KOPT-K1 (cell line): ENCODE measurements at regions not wholly inside any gene's neighbourhood (a gene's known extent, or its start where the extent isn't known, plus 50 kb on each side); places are given as distances from the start of the nearest gene placed in this dataset.

ENCODE experiments used
- H3K27ac ChIP-seq: fragments of 200-600 bp; sonication (generic); 2 replicates; pipeline ENCODE4 v1.5.1; 2016; ENCODE audit warnings: antibody characterized with exemption, mild to moderate bottlenecking, low read depth, low read length; ENCODE audit not compliant: poor library complexity, severe bottlenecking
- H3K36me3 ChIP-seq: fragments of 200-600 bp; sonication (generic); 2 replicates; pipeline ENCODE4 v1.5.1; 2017; ENCODE audit warnings: antibody characterized with exemption, mild to moderate bottlenecking, low read length, moderate library complexity; ENCODE audit not compliant: insufficient read depth
- H3K9me3 ChIP-seq: fragments of 200-600 bp; sonication (generic); 2 replicates; pipeline ENCODE4 v1.5.1; 2017; ENCODE audit warnings: antibody characterized with exemption, low read length, mild to moderate bottlenecking; ENCODE audit not compliant: insufficient read depth, poor library complexity, severe bottlenecking

GRCh38 chr17:6893382-6894205 is 62.1 kb upstream of the TEKT1 start:
- Histone ChIP-seq H3K36me3 (no peaks in the 10 kb centered on the region), H3K9me3 (peaks cover 2% of the 10 kb centered on the region)

GRCh38 chr17:6894206-6894528 is 62.6 kb upstream of the TEKT1 start:
- no peaks in the 10 kb centered on the region for H3K36me3 ChIP-seq
- no peaks in the 10 kb centered on the region for H3K9me3 ChIP-seq
- H3K27ac ChIP-seq, result no peak overlapping the region

More at GRCh38 chr17:6893382-6894205, 62.1 kb upstream of the TEKT1 start:
- H3K27ac ChIP-seq, result no peak overlapping the region

- Histone ChIP-seq H3K36me3 (no peaks in the 10 kb centered on the region), H3K9me3 (no peaks in the 10 kb centered on the region), H3K27ac (no peak overlapping the region)
Observed at GRCh38 chr17:6901086-6901485, 69.6 kb upstream of the TEKT1 start.

GRCh38 chr17:6903326-6903900 is 71.9 kb upstream of the TEKT1 start:
- Histone ChIP-seq H3K36me3 (no peaks in the 10 kb centered on the region), H3K27ac (no peak overlapping the region), H3K9me3 (no peaks in the 10 kb centered on the region)

GRCh38 chr17:6908807-6909206 is 77.3 kb upstream of the TEKT1 start:
- Histone ChIP-seq H3K36me3 (no peaks in the 10 kb centered on the region), H3K9me3 (no peaks in the 10 kb centered on the region), H3K27ac (no peak overlapping the region)

GRCh38 chr17:6910987-6911603 is 79.6 kb upstream of the TEKT1 start:
- no peak overlapping the region for H3K27ac ChIP-seq
- H3K9me3 ChIP-seq, result no peaks in the 10 kb centered on the region

GRCh38 chr17:6912110-6913051 is 80.9 kb upstream of the TEKT1 start:
- Histone ChIP-seq H3K36me3 (no peaks in the 10 kb centered on the region), H3K27ac (no peak overlapping the region), H3K9me3 (no peaks in the 10 kb centered on the region)

More at GRCh38 chr17:6910987-6911603, 79.6 kb upstream of the TEKT1 start:
- no peaks in the 10 kb centered on the region for H3K36me3 ChIP-seq

GRCh38 chr17:6913608-6914443 is 82.0 kb upstream of the ALOX12 start:
- Histone ChIP-seq H3K36me3 (no peaks in the 10 kb centered on the region), H3K27ac (no peak overlapping the region), H3K9me3 (no peaks in the 10 kb centered on the region)

GRCh38 chr17:6914711-6915110 is 81.1 kb upstream of the ALOX12 start:
- Histone ChIP-seq H3K36me3 (no peaks in the 10 kb centered on the region), H3K9me3 (no peaks in the 10 kb centered on the region), H3K27ac (no peak overlapping the region)

GRCh38 chr17:6915620-6916019 is 80.2 kb upstream of the ALOX12 start:
- Histone ChIP-seq H3K36me3 (no peaks in the 10 kb centered on the region), H3K27ac (no peak overlapping the region), H3K9me3 (no peaks in the 10 kb centered on the region)

GRCh38 chr17:6919158-6919557 is 76.7 kb upstream of the ALOX12 start:
- H3K27ac ChIP-seq, result no peak overlapping the region

GRCh38 chr17:6923385-6923784 is 72.5 kb upstream of the ALOX12 start:
- H3K27ac ChIP-seq, result no peak overlapping the region

More at GRCh38 chr17:6919158-6919557, 76.7 kb upstream of the ALOX12 start:
- Histone ChIP-seq H3K9me3 (no peaks in the 10 kb centered on the region), H3K36me3 (no peaks in the 10 kb centered on the region)

GRCh38 chr17:6924208-6924607 is 71.6 kb upstream of the ALOX12 start:
- Histone ChIP-seq H3K9me3 (peaks cover 13% of the 10 kb centered on the region), H3K27ac (no peak overlapping the region), H3K36me3 (no peaks in the 10 kb centered on the region)

More at GRCh38 chr17:6923385-6923784, 72.5 kb upstream of the ALOX12 start:
- Histone ChIP-seq H3K9me3 (peaks cover 13% of the 10 kb centered on the region), H3K36me3 (no peaks in the 10 kb centered on the region)

- Histone ChIP-seq H3K27ac (no peak overlapping the region), H3K9me3 (peaks cover 13% of the 10 kb centered on the region), H3K36me3 (no peaks in the 10 kb centered on the region)
Observed at GRCh38 chr17:6926667-6927066, 69.2 kb upstream of the ALOX12 start.
